Spinal cord (tissue), 9 donors: ENCODE measurements at regions not wholly inside any gene's neighbourhood (a gene's known extent, or its start where the extent isn't known, plus 50 kb on each side); places are given as distances from the start of the nearest gene placed in this dataset.
A peak's percentile ranks its signal among the peaks of the same experiment; 100 is the strongest.
"Not testable (repeated sequence)": the region's sequence is repeated elsewhere in the genome, so short reads cannot be mapped to it uniquely, and the experiment has no call there.

Experiments used
- DNase-seq, 6 donors: peaks; one replicate each; pipeline versions ENCODE4 v3.0.0 to v3.0.0-alpha.2; 2013 to 2015; ENCODE audit warnings: low spot score in 6 of 6, low read depth in 4 of 6
- H3K27ac ChIP-seq: one replicate; pipeline ENCODE4 v1.5.1; 2013; ENCODE audit warnings: low read depth, low read length, control low read depth
- H3K27me3 ChIP-seq: one replicate; pipeline ENCODE4 v1.6.1; 2013; ENCODE audit warnings: low read length; ENCODE audit not compliant: control insufficient read depth, insufficient read depth
- H3K36me3 ChIP-seq: one replicate; pipeline ENCODE4 v1.6.1; 2013; ENCODE audit warnings: low read length; ENCODE audit not compliant: control insufficient read depth, insufficient read depth
- H3K4me1 ChIP-seq: one replicate; pipeline ENCODE4 v1.6.1; 2013; ENCODE audit warnings: low read length; ENCODE audit not compliant: control insufficient read depth, insufficient read depth
- H3K4me3 ChIP-seq: one replicate; pipeline ENCODE4 v1.5.1; 2013; ENCODE audit warnings: low read depth, low read length, control low read depth
- H3K9me3 ChIP-seq: one replicate; pipeline ENCODE4 v1.6.1; 2013; ENCODE audit warnings: low read length; ENCODE audit not compliant: control insufficient read depth, insufficient read depth
- WGBS: methylation state at CpG from one replicate; pipeline ENCODE4 v1.1.5; 2013; ENCODE audit warnings: missing lambda C conversion rate; ENCODE audit not compliant: insufficient coverage; 5-methylcytosine and 5-hydroxymethylcytosine counted together
- donor health status: healthy.

DNA sequence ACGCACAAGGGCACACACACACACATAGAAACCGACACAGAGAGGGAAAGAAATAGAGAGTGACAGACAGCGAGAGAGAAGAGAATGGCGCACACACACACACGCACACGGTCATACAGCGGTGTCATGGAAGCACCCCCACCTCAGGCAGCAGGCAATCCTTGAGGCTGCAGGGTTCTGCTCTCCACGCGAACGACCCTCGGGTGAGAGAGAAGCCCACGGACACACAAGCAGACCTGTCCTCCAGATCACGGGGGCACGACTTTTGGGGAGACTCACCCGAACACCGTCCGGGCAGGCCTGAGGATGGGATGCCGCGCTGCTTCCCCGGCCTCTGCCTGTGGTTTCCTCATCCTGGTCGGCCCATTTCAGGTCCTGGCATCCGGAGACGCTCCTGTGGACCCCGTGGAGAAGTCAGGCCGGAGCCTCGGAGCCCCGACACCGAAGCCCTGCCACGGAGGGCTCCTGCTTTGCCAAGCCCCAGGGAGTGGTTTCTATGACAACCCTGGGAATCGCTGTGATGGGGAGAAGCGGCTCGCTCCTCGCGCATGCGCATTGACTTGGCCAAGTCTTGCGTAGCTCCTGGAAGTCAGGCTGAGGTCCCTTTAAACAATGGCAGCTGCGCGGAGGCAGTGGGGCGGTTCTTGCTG, 118.2 kb upstream of the KCNJ18 start:
- peak overlapping the region; percentile 44 for H3K4me3 ChIP-seq
- 34% methylated on average over 27 of the region's 39 CpGs for WGBS
- peaks cover 5% of the 10 kb centered on the region for H3K4me1 ChIP-seq
- no peaks in the 10 kb centered on the region for H3K27me3 ChIP-seq
- H3K9me3 ChIP-seq: no peaks in the 10 kb centered on the region
- peak; percentile 19 to 86 (median 68) for DNase-seq
- no peak overlapping the region for H3K27ac ChIP-seq
- H3K36me3 ChIP-seq: no peaks in the 10 kb centered on the region

GRCh38 chr17:21574611-21575255, 117.6 kb upstream of the KCNJ18 start:
- not testable (repeated sequence) for H3K36me3 ChIP-seq, H3K4me1 ChIP-seq, H3K9me3 ChIP-seq, H3K27me3 ChIP-seq, DNase-seq, H3K4me3 ChIP-seq, H3K27ac ChIP-seq
- WGBS: 74% methylated on average over 5 of the region's 16 CpGs

- H3K36me3 ChIP-seq, DNase-seq, H3K4me3 ChIP-seq, H3K27ac ChIP-seq, H3K4me1 ChIP-seq, H3K27me3 ChIP-seq, H3K9me3 ChIP-seq: not testable (repeated sequence)
Measured at GRCh38 chr17:21578783-21579182, 113.5 kb upstream of the KCNJ18 start.

DNA sequence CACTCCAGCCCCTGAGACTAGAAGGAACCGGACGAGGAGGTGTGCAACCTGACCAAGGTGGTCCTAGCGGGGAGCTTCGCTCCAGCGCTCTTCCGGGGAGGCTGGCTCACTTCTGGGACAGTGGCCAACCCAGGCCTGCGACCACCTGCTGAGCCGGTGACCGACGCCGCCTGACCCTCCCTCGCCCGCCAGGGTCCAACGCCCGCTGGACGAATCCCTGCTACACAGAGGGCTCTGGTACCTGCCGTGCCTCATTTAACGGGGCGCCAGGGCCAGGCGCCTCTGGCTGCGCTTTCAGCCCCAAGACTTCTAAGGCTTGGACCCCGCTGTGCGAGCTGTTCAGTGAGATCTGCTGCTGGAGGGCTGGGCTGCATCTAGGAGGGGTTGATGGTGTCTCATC, 99.5 kb upstream of the KCNJ18 start:
- no peaks in the 10 kb centered on the region for H3K4me1 ChIP-seq
- no peaks in the 10 kb centered on the region for H3K36me3 ChIP-seq
- no peak overlapping the region for H3K27ac ChIP-seq
- H3K27me3 ChIP-seq: no peaks in the 10 kb centered on the region
- H3K9me3 ChIP-seq: peaks cover 2% of the 10 kb centered on the region
- H3K4me3 ChIP-seq: no peak overlapping the region
- 93% methylated on average over 23 of the region's 23 CpGs for WGBS
- no peak for DNase-seq

DNA sequence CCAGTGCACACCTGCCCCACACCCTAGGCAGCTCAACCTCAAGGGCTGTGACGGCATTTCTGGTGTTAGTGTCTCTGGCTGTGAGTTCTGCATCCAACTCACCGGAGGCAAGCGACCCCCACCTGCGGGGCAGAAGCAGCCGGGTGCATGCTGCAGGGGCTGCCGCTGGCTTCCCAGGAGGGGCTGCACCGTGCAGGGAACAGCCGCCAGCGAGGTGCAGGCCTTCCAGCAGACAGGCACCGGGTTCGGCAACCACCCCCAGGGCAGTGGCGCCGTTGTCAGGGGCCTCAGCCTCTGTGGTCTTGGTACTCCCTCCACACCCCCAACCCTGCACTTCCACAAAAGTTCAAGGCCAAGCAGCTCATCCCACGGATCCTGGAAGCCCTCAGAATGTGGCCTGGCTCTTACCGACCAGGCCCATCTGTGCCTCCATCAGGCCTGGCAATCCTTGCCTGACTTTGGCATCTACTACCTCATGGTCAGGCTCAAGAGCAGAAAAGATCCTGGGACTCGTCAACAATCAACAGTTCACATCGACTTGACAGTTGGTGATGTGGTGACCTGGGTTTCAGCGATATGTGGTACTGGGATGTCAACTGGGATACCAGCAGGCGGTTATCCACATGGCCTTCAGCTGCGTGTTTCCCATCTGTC, 98.7 kb upstream of the KCNJ18 start:
- H3K27me3 ChIP-seq, H3K4me3 ChIP-seq, H3K4me1 ChIP-seq, H3K9me3 ChIP-seq, DNase-seq, H3K36me3 ChIP-seq, H3K27ac ChIP-seq: not testable (repeated sequence)
- WGBS: 89% methylated on average over 19 of the region's 20 CpGs

- H3K27me3 ChIP-seq: no peaks in the 10 kb centered on the region
- no peaks in the 10 kb centered on the region for H3K36me3 ChIP-seq
- no peak overlapping the region for H3K27ac ChIP-seq
- H3K9me3 ChIP-seq: peaks cover 2% of the 10 kb centered on the region
- WGBS: no CpG with 5 or more reads among the region's 1 CpG
- no peak overlapping the region for H3K4me3 ChIP-seq
- DNase-seq: no peak
- no peaks in the 10 kb centered on the region for H3K4me1 ChIP-seq
Measured at GRCh38 chr17:21595086-21595485, 97.2 kb upstream of the KCNJ18 start.

GRCh38 chr17:21602176-21602575, 90.1 kb upstream of the KCNJ18 start:
- Histone ChIP-seq H3K27ac (no peak overlapping the region), H3K9me3 (no peaks in the 10 kb centered on the region), H3K4me3 (no peak overlapping the region), H3K36me3 (no peaks in the 10 kb centered on the region), H3K4me1 (no peaks in the 10 kb centered on the region), H3K27me3 (no peaks in the 10 kb centered on the region)
- DNase-seq: no peak
- 54% methylated on average over 4 of the region's 5 CpGs for WGBS

GRCh38 chr17:21603292-21603691, 89.0 kb upstream of the KCNJ18 start:
- H3K4me3 ChIP-seq, H3K4me1 ChIP-seq, DNase-seq, H3K9me3 ChIP-seq, H3K27ac ChIP-seq, H3K27me3 ChIP-seq, H3K36me3 ChIP-seq: not testable (repeated sequence)
- WGBS: no CpG with 5 or more reads among the region's 1 CpG

DNA sequence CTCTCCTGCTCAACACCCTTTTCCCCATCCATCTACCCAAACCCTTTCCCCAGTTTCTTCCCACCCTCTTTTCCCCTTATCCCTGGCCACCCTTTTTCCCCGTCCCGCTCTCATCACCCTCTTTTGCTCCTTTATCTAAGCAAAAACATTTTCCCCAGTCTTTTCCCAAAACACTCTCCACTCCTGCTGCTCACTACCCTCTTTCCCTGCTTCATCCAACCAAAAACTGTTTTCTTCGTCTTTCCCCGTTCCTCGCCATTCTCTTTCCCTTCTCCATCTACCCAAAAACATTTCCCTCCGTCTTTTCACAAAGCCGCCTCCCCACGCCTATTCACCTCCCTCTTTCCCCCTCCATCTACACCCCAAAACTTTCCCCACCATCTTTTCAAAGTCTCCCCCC, 80.9 kb upstream of the KCNJ18 start:
- H3K27ac ChIP-seq, H3K27me3 ChIP-seq, H3K9me3 ChIP-seq, DNase-seq, H3K4me3 ChIP-seq, H3K4me1 ChIP-seq, H3K36me3 ChIP-seq: not testable (repeated sequence)
- WGBS: 87% methylated on average over 8 of the region's 8 CpGs
